Left lung (tissue), 4 donors: ENCODE measurements at regions not wholly inside any gene's neighbourhood (a gene's known extent, or its start where the extent isn't known, plus 50 kb on each side); places are given as distances from the start of the nearest gene placed in this dataset.
"Not testable (repeated sequence)": the region's sequence is repeated elsewhere in the genome, so short reads cannot be mapped to it uniquely, and the experiment has no call there.

Experiments used
- ATAC-seq: fragments of 200-7000 bp; cut with Tn5 transposase; one replicate; pipeline ENCODE4 v1.9.1; 2020; ENCODE audit warnings: moderate library complexity
- DNase-seq, 4 donors: peaks; one replicate each; pipeline ENCODE4 v3.0.0-alpha.2; 2013 to 2020
- H3K27ac ChIP-seq, 2 donors: fragments of 200-600 bp; sonication (generic) in 1 of 2; one replicate each; pipeline versions ENCODE4 v1.5.0 to v1.8.0; 2020 to 2021
- H3K27me3 ChIP-seq, 2 donors: fragments of 200-600 bp; sonication (generic) in 1 of 2; one replicate each; pipeline versions ENCODE4 v1.5.0 to v1.8.0; 2020 to 2021
- H3K36me3 ChIP-seq, 2 donors: fragments of 200-600 bp; sonication (generic) in 1 of 2; one replicate each; pipeline versions ENCODE4 v1.5.0 to v1.8.0; 2020 to 2021
- H3K4me1 ChIP-seq, 2 donors: fragments of 200-600 bp; one replicate each; pipeline ENCODE4 v1.8.0; 2021
- H3K4me3 ChIP-seq, 2 donors: fragments of 200-600 bp; sonication (generic) in 1 of 2; one replicate each; pipeline versions ENCODE4 v1.5.0 to v1.8.0; 2020 to 2021; ENCODE audit warnings: mild to moderate bottlenecking in 1 of 2
- H3K9me3 ChIP-seq, 2 donors: fragments of 200-600 bp; sonication (generic) in 1 of 2; one replicate each; pipeline versions ENCODE4 v1.5.0 to v1.8.0; 2020 to 2021
- CTCF ChIP-seq, 2 donors: fragments of 200-600 bp; sonication (generic) in 1 of 2; IDR thresholded peaks; one replicate each; pipeline versions ENCODE4 v1.5.0 to v1.8.0; 2021; ENCODE audit warnings: antibody characterized with exemption in 2 of 2
- intact Hi-C, 2 donors: fragments of 100-400 bp; cut with DNase I; formaldehyde crosslinking; loops; one replicate each; pipeline versions ENCODE4 v1.11.2 to v1.14.2; 2022
- donor health status: DM: no; HTN: yes; CAD: no.
- donor health status: DM: no; HTN: no; CAD: no.

GRCh38 chr10:122780391-122780790, 65.3 kb downstream of the CUZD1 start:
- intact Hi-C loops = no loop called here
- no peak for TF ChIP-seq CTCF (IDR thresholded peaks at IDR 0.05)
- no peaks in the 10 kb centered on the region for H3K9me3 ChIP-seq
- no peak overlapping the region for H3K4me3 ChIP-seq
- no peaks in the 10 kb centered on the region for H3K4me1 ChIP-seq
- H3K27ac ChIP-seq = no peak overlapping the region
- peaks cover 0 to 12% of the 10 kb centered on the region in 2 donors for H3K27me3 ChIP-seq
- DNase-seq (no peak), ATAC-seq (no peak)
- no peaks in the 10 kb centered on the region for H3K36me3 ChIP-seq

DNA sequence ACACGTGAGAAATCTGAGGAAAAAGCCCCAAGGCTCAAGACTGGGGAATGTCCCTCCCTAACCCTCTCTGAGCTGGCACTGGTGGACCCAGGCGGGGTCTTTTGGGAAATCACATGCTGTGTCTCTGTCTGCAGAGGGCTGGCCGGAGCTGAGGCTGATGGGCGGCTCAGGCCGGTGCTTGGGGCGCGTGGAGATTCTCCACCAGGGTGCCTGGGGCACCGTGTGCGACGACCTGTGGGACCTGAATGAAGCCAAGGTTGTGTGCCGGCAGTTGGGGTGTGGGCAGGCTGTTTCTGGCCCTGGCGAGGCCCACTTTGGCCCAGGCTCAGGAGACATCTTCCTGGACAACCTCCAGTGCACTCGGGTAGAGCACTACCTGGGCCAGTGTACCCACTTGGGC, 65.7 kb downstream of the CUZD1 start:
- DNase-seq (peak in 1 of 4 donors; percentile 55), ATAC-seq (no peak)
- TF ChIP-seq CTCF (IDR thresholded peaks at IDR 0.05) = no peak

GRCh38 chr10:122777515-122778059, 68.1 kb downstream of the CUZD1 start:
- Histone ChIP-seq H3K27ac (no peak overlapping the region), H3K4me1 (no peaks in the 10 kb centered on the region), H3K4me3 (no peak overlapping the region), H3K36me3 (no peaks in the 10 kb centered on the region), H3K27me3 (peaks cover 0 to 18% of the 10 kb centered on the region in 2 donors), H3K9me3 (no peaks in the 10 kb centered on the region)
- intact Hi-C loops = no loop called here
- DNase-seq (peak in 1 of 4 donors; percentile 59), ATAC-seq (no peak)
- TF ChIP-seq CTCF (IDR thresholded peaks at IDR 0.05) = no peak

More for the DNA sequence above, 65.7 kb downstream of the CUZD1 start:
- Histone ChIP-seq H3K4me1 (no peaks in the 10 kb centered on the region), H3K4me3 (no peak overlapping the region), H3K36me3 (no peaks in the 10 kb centered on the region), H3K27ac (no peak overlapping the region), H3K27me3 (peaks cover 0 to 12% of the 10 kb centered on the region in 2 donors), H3K9me3 (no peaks in the 10 kb centered on the region)
- intact Hi-C loops = no loop called here

DNA sequence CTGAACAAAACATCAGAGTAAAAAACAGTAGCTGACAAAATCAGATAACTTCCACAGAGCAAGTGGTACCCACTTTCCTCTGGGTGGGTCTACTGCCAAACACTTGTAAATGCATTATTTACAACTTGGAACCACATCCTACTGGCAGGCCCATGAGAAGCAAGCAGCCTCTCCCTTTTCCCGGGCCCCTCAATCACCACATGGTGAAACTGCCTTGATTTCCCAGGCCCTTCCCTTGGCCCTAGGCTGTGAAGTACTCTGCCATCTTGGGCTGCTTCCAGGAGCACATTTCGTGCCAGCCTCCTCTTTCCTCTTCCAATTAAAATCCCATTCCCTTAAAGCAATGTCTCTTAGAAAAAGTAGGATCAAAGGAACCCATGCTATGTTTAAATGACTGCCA, 71.4 kb downstream of the CUZD1 start:
- no peaks in the 10 kb centered on the region for H3K9me3 ChIP-seq
- no peaks in the 10 kb centered on the region for H3K4me1 ChIP-seq
- H3K27ac ChIP-seq = no peak overlapping the region
- TF ChIP-seq CTCF (IDR thresholded peaks at IDR 0.05) = no peak
- H3K27me3 ChIP-seq = peaks cover 0 to 18% of the 10 kb centered on the region in 2 donors
- intact Hi-C loops = no loop called here
- H3K36me3 ChIP-seq = no peaks in the 10 kb centered on the region
- no peak overlapping the region for H3K4me3 ChIP-seq
- DNase-seq (no peak), ATAC-seq (no peak)

GRCh38 chr10:122771404-122771803, 71.8 kb upstream of the C10orf120 start:
- ATAC-seq, H3K4me1 ChIP-seq, DNase-seq, H3K36me3 ChIP-seq, H3K4me3 ChIP-seq, H3K27ac ChIP-seq, intact Hi-C loops, H3K9me3 ChIP-seq: not testable (repeated sequence)
- H3K27me3 ChIP-seq = peaks cover 0 to 22% of the 10 kb centered on the region in 2 donors

- Histone ChIP-seq H3K27me3 (peaks cover 0 to 15% of the 10 kb centered on the region in 2 donors), H3K9me3 (peaks cover 0 to 3% of the 10 kb centered on the region in 2 donors), H3K36me3 (no peaks in the 10 kb centered on the region), H3K4me3 (no peak overlapping the region), H3K27ac (no peak overlapping the region), H3K4me1 (no peaks in the 10 kb centered on the region)
- no peak for ATAC-seq
- DNase-seq = no peak
- intact Hi-C loops = no loop called here
- no peak for TF ChIP-seq CTCF (IDR thresholded peaks at IDR 0.05)
These were observed 68.7 kb upstream of the C10orf120 start for GRCh38 chr10:122768389-122768745.
